Naive thymus-derived CD8-positive, alpha-beta T cell (primary cell): ENCODE measurements at regions not wholly inside any gene's neighbourhood (a gene's known extent, or its start where the extent isn't known, plus 50 kb on each side); places are given as distances from the start of the nearest gene placed in this dataset.

ENCODE experiments used
- ATAC-seq, 2 donors: fragments of 150-1000 bp; cut with Tn5 transposase in 1 of 2; sonication (Bioruptor Pico), chemical (Tn5 transposase) in 1 of 2; 1 replicate in 1 of 2; 2 replicates in 1 of 2; pipeline ENCODE4 v1.10.0; 2021; ENCODE audit warnings: mild to moderate bottlenecking in 2 of 2, moderate library complexity in 2 of 2
- POLR2A ChIA-PET: fragments of 350-600 bp; sonication (Branson Sonifier 250); formaldehyde crosslinking; loops from one replicate; lab custom pipeline; 2021; ENCODE audit warnings: antibody characterized with exemption; lab: Charles Lee
- DNase-seq, 10 donors: peaks; one replicate each; pipeline versions ENCODE4 v3.0.0 to v3.0.0-alpha.2; 2020 to 2022
- H3K27ac Mint-ChIP-seq, 10 donors: one replicate each; pipeline ENCODE4 v1.8.0; 2020 to 2022; ENCODE audit warnings: mild to moderate bottlenecking in 10 of 10, mixed read lengths in 10 of 10, moderate library complexity in 4 of 10, inconsistent platforms in 1 of 10
- H3K27me3 Mint-ChIP-seq, 5 donors: one replicate each; pipeline ENCODE4 v1.8.0; 2021 to 2022; ENCODE audit warnings: mixed read lengths in 5 of 5
- H3K36me3 Mint-ChIP-seq, 3 donors: one replicate each; pipeline ENCODE4 v1.8.0; 2020 to 2022; ENCODE audit warnings: mixed read lengths in 3 of 3, mild to moderate bottlenecking in 2 of 3, inconsistent platforms in 1 of 3
- H3K4me1 Mint-ChIP-seq, 4 donors: one replicate each; pipeline ENCODE4 v1.8.0; 2021 to 2022; ENCODE audit warnings: mixed read lengths in 4 of 4
- H3K4me3 Mint-ChIP-seq, 10 donors: one replicate each; pipeline ENCODE4 v1.8.0; 2020 to 2022; ENCODE audit warnings: mild to moderate bottlenecking in 10 of 10, mixed read lengths in 10 of 10, moderate library complexity in 6 of 10, inconsistent platforms in 1 of 10
- H3K9me3 Mint-ChIP-seq, 9 donors: one replicate each; pipeline ENCODE4 v1.8.0; 2020 to 2022; ENCODE audit warnings: mixed read lengths in 9 of 9, mild to moderate bottlenecking in 3 of 9, inconsistent platforms in 1 of 9, moderate library complexity in 1 of 9

DNA sequence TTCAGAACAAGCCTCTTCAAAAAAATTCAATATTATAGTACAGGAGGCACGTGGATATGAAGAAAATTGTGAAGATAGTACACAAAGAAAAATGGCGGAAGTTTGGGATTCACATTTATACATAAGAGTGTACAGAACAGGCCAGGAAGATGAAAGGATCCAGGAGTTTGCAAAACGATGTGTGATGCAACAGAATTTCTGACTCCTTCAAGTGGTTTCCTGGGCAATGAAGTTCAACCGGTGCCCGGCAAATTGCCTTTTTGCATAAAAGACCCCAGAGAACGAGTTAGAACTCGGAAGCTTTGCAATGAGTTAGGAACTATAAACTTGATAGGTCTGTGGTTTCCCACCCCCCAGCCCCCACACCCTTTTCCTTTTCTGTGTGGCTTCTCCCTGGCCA lies 189.1 kb downstream of the SALL1 start:
- DNase-seq (no peak), ATAC-seq (no peak)
- no peaks in the 10 kb centered on the region for H3K9me3 Mint-ChIP-seq
- H3K4me1 Mint-ChIP-seq: no peaks in the 10 kb centered on the region
- H3K4me3 Mint-ChIP-seq: no peak overlapping the region
- H3K27me3 Mint-ChIP-seq: peaks cover 6 to 29% (median 8%) of the 10 kb centered on the region in 5 donors
- no peak overlapping the region for H3K27ac Mint-ChIP-seq
- POLR2A ChIA-PET: no interaction called here
- H3K36me3 Mint-ChIP-seq: no peaks in the 10 kb centered on the region

DNA sequence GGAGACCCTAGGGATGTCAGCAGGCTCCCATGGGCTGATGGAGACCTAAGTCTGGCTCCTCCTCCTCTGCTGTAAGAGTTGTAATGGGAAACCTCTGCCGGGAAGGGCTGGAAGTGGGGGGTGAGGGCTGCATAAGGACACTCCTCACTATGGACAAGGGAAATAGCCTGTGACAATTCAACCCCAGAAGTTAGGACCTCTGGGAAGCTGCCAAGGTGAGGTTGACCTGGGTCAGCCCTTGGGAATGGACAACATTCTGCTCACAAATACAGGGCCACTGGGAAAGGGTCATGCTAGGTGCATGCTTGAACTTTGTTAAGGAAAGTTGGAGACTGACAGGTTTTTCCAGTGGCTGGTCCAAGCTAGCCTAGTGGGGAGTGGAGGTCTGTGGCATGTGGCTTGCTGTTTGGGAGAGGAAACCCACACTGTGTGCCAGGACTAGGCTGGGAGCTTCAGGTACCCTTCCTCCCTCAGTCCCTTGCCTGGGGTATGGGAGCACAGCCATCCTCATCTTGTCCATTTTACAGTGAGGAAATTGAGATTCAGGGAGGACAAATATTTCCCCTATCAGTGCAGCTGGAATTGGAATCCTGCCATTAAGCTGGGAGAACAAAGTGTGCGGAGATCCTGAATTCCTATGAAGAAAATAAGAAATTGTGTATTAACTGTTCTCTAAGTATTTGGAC lies 190.4 kb downstream of the SALL1 start:
- no peak for DNase-seq
- no peaks in the 10 kb centered on the region for H3K36me3 Mint-ChIP-seq
- peaks cover 3 to 23% (median 4%) of the 10 kb centered on the region in 5 donors for H3K27me3 Mint-ChIP-seq
- no peaks in the 10 kb centered on the region for H3K4me1 Mint-ChIP-seq
- no peak for ATAC-seq
- no peak overlapping the region for H3K27ac Mint-ChIP-seq
- H3K4me3 Mint-ChIP-seq: no peak overlapping the region
- POLR2A ChIA-PET: no interaction called here
- no peaks in the 10 kb centered on the region for H3K9me3 Mint-ChIP-seq

DNA sequence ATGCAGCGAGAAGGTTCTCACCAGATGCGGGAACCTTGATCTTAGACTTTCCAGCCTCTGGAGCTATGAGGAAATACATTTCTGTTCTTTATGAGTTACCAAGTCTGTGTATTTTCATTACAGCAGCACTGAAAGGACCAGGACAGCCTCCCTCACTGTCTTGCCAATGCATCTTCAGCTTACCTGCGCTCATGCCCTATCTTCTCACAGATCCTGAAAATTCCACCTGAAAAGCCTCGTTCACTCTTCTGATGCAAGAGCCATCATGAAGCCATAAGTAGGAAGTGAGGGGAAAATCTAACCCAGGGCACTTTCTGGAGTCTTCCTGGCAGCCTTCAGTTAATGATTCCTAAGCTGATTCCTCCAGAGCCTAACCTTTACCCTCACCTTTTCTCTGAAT lies 194.0 kb downstream of the SALL1 start:
- POLR2A ChIA-PET: no interaction called here

DNA sequence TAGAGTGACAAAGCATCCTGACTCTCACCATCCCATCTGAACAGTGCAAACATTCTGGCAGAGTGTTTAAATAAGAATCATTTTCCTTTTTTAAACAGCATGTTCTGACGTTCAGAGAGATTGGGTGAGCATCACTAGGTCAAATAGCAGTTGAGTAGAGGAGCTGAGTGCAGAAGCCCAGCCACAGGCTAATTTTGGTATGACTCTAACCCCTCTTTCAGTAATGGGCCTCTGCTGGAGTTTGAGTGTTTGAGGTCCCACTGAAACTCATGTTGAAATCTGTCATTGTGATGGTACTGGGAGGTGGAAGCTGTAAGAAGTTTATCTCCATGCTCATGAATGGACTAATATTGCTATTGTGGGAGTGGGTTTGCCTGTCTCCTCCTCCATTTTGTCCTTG lies 194.4 kb downstream of the SALL1 start:
- Mint-ChIP-seq H3K4me1 (no peaks in the 10 kb centered on the region), H3K9me3 (no peaks in the 10 kb centered on the region), H3K4me3 (no peak overlapping the region), H3K27me3 (peaks cover 11 to 56% (median 15%) of the 10 kb centered on the region in 5 donors), H3K27ac (no peak overlapping the region), H3K36me3 (no peaks in the 10 kb centered on the region)
- POLR2A ChIA-PET: no interaction called here
- DNase-seq: no peak
- no peak for ATAC-seq

More for the DNA sequence above, 194.0 kb downstream of the SALL1 start:
- Mint-ChIP-seq H3K4me1 (no peaks in the 10 kb centered on the region), H3K9me3 (no peaks in the 10 kb centered on the region), H3K4me3 (no peak overlapping the region), H3K36me3 (no peaks in the 10 kb centered on the region), H3K27me3 (peaks cover 11 to 55% (median 16%) of the 10 kb centered on the region in 5 donors), H3K27ac (no peak overlapping the region)
- DNase-seq (no peak), ATAC-seq (no peak)

DNA sequence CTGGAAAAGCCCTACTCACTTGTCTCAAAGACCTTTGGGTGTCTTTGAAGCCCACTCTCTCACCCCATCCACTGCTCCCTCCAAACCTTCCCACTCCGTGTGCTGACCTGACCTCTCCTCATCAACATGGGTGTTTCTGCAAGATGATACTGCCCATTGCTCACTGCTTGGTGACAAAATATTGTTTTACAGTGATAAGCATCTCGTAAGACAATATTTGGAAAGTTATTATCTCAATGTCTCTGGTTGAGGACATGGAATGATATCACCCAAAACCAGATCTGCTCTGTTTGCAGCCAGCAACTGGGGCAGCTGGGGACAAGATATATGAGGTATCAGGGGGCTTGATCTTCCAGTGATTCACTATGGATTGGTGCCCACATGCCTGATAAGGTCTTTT lies 195.8 kb downstream of the SALL1 start:
- H3K36me3 Mint-ChIP-seq: no peaks in the 10 kb centered on the region
- no peak for ATAC-seq
- peaks cover 11 to 43% (median 15%) of the 10 kb centered on the region in 5 donors for H3K27me3 Mint-ChIP-seq
- H3K27ac Mint-ChIP-seq: no peak overlapping the region
- no peaks in the 10 kb centered on the region for H3K9me3 Mint-ChIP-seq
- no peaks in the 10 kb centered on the region for H3K4me1 Mint-ChIP-seq
- H3K4me3 Mint-ChIP-seq: no peak overlapping the region
- DNase-seq: no peak
- POLR2A ChIA-PET: no interaction called here

DNA sequence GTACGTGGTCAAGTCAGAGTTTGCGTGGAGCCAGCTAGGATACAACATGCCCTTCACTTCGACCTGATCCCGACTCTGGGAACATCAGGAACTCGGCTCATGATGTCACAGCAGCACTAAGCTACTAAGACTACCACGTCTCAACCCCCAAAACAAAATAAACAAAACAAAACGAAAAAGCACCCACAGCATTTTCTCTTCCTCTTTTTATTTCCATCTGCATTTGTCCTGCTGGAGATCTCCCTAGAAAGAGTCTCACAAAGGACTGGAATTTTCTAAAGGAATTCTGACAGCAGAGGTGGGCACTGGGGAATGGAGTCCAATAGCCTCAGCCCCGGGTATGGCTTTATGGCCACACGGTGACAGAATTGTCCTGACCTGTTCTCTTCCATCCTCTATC lies 196.6 kb downstream of the SALL1 start:
- Mint-ChIP-seq H3K27ac (no peak overlapping the region), H3K4me1 (no peaks in the 10 kb centered on the region), H3K9me3 (no peaks in the 10 kb centered on the region), H3K27me3 (peaks cover 10 to 43% (median 15%) of the 10 kb centered on the region in 5 donors), H3K36me3 (no peaks in the 10 kb centered on the region), H3K4me3 (no peak overlapping the region)
- POLR2A ChIA-PET: no interaction called here
- DNase-seq (no peak), ATAC-seq (no peak)

DNA sequence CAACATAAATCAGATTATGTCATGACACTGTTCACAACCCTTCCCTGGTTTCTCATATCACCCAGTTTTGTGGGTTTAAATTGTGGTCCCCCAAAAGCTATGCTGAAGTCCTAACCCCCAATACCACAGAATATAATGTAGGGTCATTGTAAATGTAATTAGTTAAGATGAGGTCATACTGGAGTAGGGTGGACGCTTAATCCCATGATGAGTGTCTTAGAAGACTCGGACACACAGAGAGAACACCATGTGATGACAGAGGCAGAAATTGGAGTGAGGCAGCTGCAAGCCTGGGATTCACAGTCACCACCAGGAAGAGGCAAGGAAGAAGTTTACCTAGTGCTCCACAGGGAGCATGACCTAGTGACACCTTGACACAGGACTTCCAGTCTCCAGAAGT lies 197.8 kb downstream of the SALL1 start:
- no peak for ATAC-seq
- peak overlapping the region in 1 of 10 donors; percentile 46 for H3K27ac Mint-ChIP-seq

DNA sequence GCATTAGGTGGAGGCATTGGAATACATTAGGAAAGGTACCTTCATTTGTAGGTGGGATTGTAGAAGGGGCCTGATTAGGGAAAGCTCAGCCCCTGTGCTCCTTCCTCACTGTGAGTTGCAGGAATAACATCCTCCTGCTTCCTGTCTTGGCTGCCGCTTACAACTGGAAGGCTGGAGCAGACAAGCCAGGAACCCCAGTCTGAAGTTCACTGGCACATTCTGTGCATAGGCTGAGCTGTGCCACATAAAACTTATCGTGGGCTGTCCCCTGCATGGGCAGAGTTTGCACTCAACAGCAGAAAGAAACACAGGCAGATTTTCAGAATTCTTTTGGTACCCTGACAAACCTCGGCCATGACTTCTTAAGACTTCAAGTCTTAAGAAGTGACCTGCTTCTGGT lies 200.1 kb downstream of the SALL1 start:
- DNase-seq (no peak), ATAC-seq (no peak)
- H3K27ac Mint-ChIP-seq: no peak overlapping the region
- POLR2A ChIA-PET: no interaction called here
- no peak overlapping the region for H3K4me3 Mint-ChIP-seq
- peaks cover 10 to 33% (median 15%) of the 10 kb centered on the region in 5 donors for H3K27me3 Mint-ChIP-seq
- peaks cover 0 to 2% (median 0%) of the 10 kb centered on the region in 9 donors for H3K9me3 Mint-ChIP-seq
- H3K36me3 Mint-ChIP-seq: no peaks in the 10 kb centered on the region
- no peaks in the 10 kb centered on the region for H3K4me1 Mint-ChIP-seq

More for the DNA sequence above, 197.8 kb downstream of the SALL1 start:
- POLR2A ChIA-PET: no interaction called here
- no peaks in the 10 kb centered on the region for H3K4me1 Mint-ChIP-seq
- no peaks in the 10 kb centered on the region for H3K36me3 Mint-ChIP-seq
- no peak overlapping the region for H3K4me3 Mint-ChIP-seq
- no peaks in the 10 kb centered on the region for H3K9me3 Mint-ChIP-seq
- peaks cover 10 to 43% (median 17%) of the 10 kb centered on the region in 5 donors for H3K27me3 Mint-ChIP-seq
- DNase-seq: no peak

DNA sequence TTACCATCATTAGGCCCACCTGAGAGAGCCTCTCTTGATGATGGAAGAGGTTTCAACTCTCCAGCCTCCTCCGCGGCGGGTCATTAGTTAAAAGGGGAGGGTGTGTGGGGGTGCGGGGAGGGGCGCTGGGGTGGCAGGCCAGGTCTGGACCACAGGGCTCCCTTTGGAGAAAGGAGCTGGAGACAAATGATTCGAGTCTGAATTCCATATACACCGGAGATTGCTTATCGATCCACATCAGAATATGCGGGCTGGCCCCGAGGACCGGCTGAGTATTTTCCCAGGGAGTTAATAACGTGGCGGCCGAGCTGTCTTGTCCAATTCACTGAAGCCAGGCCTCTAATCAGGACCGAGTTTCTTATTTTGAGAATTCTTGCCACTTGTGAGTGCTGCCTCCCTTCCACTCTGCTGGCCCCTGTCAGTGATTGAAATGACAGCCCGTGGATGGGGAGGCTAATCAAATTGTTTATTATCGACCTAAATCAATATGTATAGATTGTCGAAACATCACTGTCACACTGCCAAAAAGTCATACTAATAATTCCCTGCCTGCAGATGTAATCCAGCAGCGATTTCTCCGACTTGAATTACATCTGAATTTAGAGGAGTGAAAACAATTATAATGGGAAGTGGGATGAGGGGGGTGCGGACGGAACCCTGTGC lies 202.7 kb downstream of the SALL1 start:
- Mint-ChIP-seq H3K4me3 (no peak overlapping the region), H3K4me1 (no peaks in the 10 kb centered on the region), H3K9me3 (peaks cover 0 to 2% (median 0%) of the 10 kb centered on the region in 9 donors), H3K36me3 (no peaks in the 10 kb centered on the region), H3K27me3 (peaks cover 5 to 15% (median 9%) of the 10 kb centered on the region in 5 donors), H3K27ac (no peak overlapping the region)
- DNase-seq (no peak), ATAC-seq (no peak)
- POLR2A ChIA-PET: no interaction called here

DNA sequence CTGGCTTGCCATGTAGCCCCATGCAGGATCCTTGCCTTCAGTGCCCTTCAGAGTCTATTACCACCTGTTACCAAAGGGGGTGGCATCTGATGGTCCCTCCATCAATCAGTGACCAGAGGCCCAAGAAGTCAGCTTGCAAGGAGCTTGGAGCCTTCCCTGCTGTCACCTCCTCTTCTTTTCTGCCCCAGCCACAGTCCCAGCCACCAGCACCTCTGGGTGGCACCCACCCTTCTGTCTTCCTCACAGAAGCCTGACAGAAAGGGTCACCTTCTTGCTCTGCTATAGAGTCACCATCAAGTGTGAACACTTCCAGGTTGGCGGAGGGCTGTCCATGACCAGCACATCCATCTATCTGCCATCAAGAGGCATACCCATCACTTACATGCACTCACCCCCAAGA lies 203.2 kb downstream of the SALL1 start:
- H3K4me3 Mint-ChIP-seq: no peak overlapping the region
- POLR2A ChIA-PET: no interaction called here
- no peaks in the 10 kb centered on the region for H3K4me1 Mint-ChIP-seq
- DNase-seq: no peak
- H3K27me3 Mint-ChIP-seq: peaks cover 4 to 9% (median 6%) of the 10 kb centered on the region in 5 donors
- peak overlapping the region in 1 of 10 donors; percentile 33 for H3K27ac Mint-ChIP-seq
- peaks cover 0 to 2% (median 0%) of the 10 kb centered on the region in 9 donors for H3K9me3 Mint-ChIP-seq
- no peak for ATAC-seq
- H3K36me3 Mint-ChIP-seq: no peaks in the 10 kb centered on the region

DNA sequence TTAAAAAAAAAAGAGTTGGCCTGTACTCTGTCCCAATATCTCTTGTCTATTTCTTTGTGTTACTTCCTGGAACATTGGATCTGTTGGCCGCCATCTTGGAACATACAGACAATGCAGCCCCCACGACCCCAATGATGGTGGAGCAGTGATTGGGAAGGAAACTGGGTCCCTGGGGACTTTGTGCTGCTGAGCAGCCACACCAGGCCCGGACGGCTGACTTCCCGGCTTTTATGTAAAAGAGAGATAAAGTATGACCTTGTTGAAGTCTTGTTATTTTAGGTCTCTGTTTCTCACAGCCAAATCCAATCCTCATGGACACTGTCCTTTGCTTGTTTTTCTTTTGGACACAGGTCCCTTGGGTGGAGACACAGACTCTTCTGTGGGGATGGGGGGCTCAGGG lies 204.5 kb downstream of the SALL1 start:
- ATAC-seq (no peak), DNase-seq (no peak)
- POLR2A ChIA-PET: no interaction called here
- Mint-ChIP-seq H3K4me3 (no peak overlapping the region), H3K36me3 (no peaks in the 10 kb centered on the region), H3K9me3 (peaks cover 0 to 2% (median 0%) of the 10 kb centered on the region in 9 donors), H3K4me1 (no peaks in the 10 kb centered on the region), H3K27me3 (peaks cover 0 to 5% (median 0%) of the 10 kb centered on the region in 5 donors), H3K27ac (no peak overlapping the region)

DNA sequence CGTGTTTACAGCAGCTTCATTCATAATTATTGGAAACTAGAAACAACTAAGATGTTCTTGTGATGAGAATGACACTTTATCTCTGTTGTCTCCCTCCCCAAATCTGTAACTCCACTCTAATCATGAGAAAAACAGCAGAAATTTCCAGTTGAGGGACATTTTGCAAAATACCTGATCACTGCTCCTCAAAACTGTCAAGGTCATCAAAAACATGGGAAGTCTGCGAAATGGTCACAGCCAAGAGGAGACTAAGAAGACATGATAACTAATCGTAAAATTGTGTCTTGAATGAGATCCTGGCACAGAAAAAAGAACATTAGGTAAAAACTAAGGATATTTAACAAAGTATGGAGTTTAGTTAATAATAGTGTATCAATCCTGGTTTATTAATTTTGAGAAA lies 204.2 kb downstream of the CYLD start:
- DNase-seq: no peak
- H3K27ac Mint-ChIP-seq: no peak overlapping the region
- no peaks in the 10 kb centered on the region for H3K4me1 Mint-ChIP-seq
- H3K9me3 Mint-ChIP-seq: peaks cover 0 to 2% (median 0%) of the 10 kb centered on the region in 9 donors
- H3K27me3 Mint-ChIP-seq: peaks cover 0 to 5% (median 0%) of the 10 kb centered on the region in 5 donors
- ATAC-seq: no peak
- no peak overlapping the region for H3K4me3 Mint-ChIP-seq
- no peaks in the 10 kb centered on the region for H3K36me3 Mint-ChIP-seq
- POLR2A ChIA-PET: no interaction called here

DNA sequence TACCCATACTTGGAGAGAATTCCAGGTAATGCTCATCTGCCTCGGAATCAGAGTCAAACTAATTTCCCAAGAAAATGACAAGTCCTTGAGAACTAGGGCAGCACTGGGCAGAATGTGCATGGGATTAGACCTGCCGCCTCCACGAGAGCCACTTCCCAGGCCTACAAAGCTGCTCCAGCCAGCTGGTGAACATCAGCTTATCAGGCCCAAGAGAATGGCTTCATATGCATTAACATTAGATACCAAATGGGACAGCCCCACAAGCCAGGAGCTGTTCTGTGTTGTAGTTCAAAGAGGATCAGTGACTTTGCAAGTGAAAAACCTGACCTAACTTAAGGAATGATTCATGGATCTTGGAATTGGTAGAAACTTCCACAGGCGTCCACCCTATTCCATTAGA lies 203.3 kb downstream of the CYLD start:
- no peak for DNase-seq
- H3K4me3 Mint-ChIP-seq: no peak overlapping the region
- no peak for ATAC-seq
- peaks cover 0 to 2% (median 0%) of the 10 kb centered on the region in 9 donors for H3K9me3 Mint-ChIP-seq
- no peak overlapping the region for H3K27ac Mint-ChIP-seq
- no peaks in the 10 kb centered on the region for H3K36me3 Mint-ChIP-seq
- peaks cover 0 to 7% (median 0%) of the 10 kb centered on the region in 5 donors for H3K27me3 Mint-ChIP-seq
- H3K4me1 Mint-ChIP-seq: no peaks in the 10 kb centered on the region
- POLR2A ChIA-PET: no interaction called here
